ENCODE measurements at regions not wholly inside any gene's neighbourhood (a gene's known extent, or its start where the extent isn't known, plus 50 kb on each side); places are given as distances from the start of the nearest gene placed in this dataset.

- H3K27ac Mint-ChIP-seq = no peak overlapping the region
- peaks cover 65% of the 10 kb centered on the region for H3K27me3 Mint-ChIP-seq
- intact Hi-C loops (cut with micrococcal nuclease) = no loop called here
- peaks cover 5% of the 10 kb centered on the region for H3K9me3 Mint-ChIP-seq
- no peaks in the 10 kb centered on the region for H3K36me3 Mint-ChIP-seq (ENCODE audit: low read depth)
- CTCF ChIA-PET = no interaction called here
- no peak for TF ChIP-seq CTCF (IDR thresholded peaks at IDR 0.05)
- no peak overlapping the region for H3K4me3 Mint-ChIP-seq
- DNase-seq = no peak
- POLR2A ChIA-PET = no interaction called here
- no peak for ATAC-seq
- H3K4me1 Mint-ChIP-seq (ENCODE audit: low read depth) = peaks cover 5% of the 10 kb centered on the region
Observed at GRCh38 chr1:217135987-217136894, 413.0 kb upstream of the ESRRG start.

GRCh38 chr1:217135569-217135915, 412.3 kb upstream of the ESRRG start:
- peaks cover 59% of the 10 kb centered on the region for H3K27me3 Mint-ChIP-seq
- H3K4me1 Mint-ChIP-seq (ENCODE audit: low read depth) = peaks cover 5% of the 10 kb centered on the region
- no peak for TF ChIP-seq CTCF (IDR thresholded peaks at IDR 0.05)
- ATAC-seq (no peak), DNase-seq (no peak)
- ChIA-PET CTCF (no interaction called here), POLR2A (no interaction called here)
- no peaks in the 10 kb centered on the region for H3K36me3 Mint-ChIP-seq (ENCODE audit: low read depth)
- intact Hi-C loops (cut with micrococcal nuclease) = no loop called here
- H3K9me3 Mint-ChIP-seq = peaks cover 5% of the 10 kb centered on the region
- H3K27ac Mint-ChIP-seq = no peak overlapping the region
- no peak overlapping the region for H3K4me3 Mint-ChIP-seq

GRCh38 chr1:217134857-217135568, 411.8 kb upstream of the ESRRG start:
- H3K9me3 Mint-ChIP-seq = peaks cover 5% of the 10 kb centered on the region
- no peak for DNase-seq
- no peaks in the 10 kb centered on the region for H3K36me3 Mint-ChIP-seq (ENCODE audit: low read depth)
- peaks cover 5% of the 10 kb centered on the region for H3K4me1 Mint-ChIP-seq (ENCODE audit: low read depth)
- no peak overlapping the region for H3K4me3 Mint-ChIP-seq
- peaks cover 54% of the 10 kb centered on the region for H3K27me3 Mint-ChIP-seq
- ChIA-PET POLR2A (no interaction called here), CTCF (no interaction called here)
- intact Hi-C loops (cut with micrococcal nuclease) = no loop called here
- no peak for ATAC-seq
- H3K27ac Mint-ChIP-seq = no peak overlapping the region
- no peak for TF ChIP-seq CTCF (IDR thresholded peaks at IDR 0.05)

- POLR2A ChIA-PET = no interaction called here
- H3K27me3 Mint-ChIP-seq = peaks cover 49% of the 10 kb centered on the region
- no peak overlapping the region for H3K4me3 Mint-ChIP-seq
Observed at GRCh38 chr1:217133958-217134856, 411.0 kb upstream of the ESRRG start.

More at GRCh38 chr1:217133958-217134856, 411.0 kb upstream of the ESRRG start:
- Mint-ChIP-seq H3K36me3 (ENCODE audit: low read depth) (no peaks in the 10 kb centered on the region), H3K27ac (no peak overlapping the region), H3K4me1 (ENCODE audit: low read depth) (peaks cover 5% of the 10 kb centered on the region), H3K9me3 (peaks cover 5% of the 10 kb centered on the region)
- CTCF ChIA-PET = no interaction called here
- DNase-seq = no peak
- intact Hi-C loops (cut with micrococcal nuclease) = no loop called here
- TF ChIP-seq CTCF (IDR thresholded peaks at IDR 0.05) = no peak
- ATAC-seq = no peak
